ENCODE measurements at regions not wholly inside any gene's neighbourhood (a gene's known extent, or its start where the extent isn't known, plus 50 kb on each side); places are given as distances from the start of the nearest gene placed in this dataset.
"Not testable (repeated sequence)": the region's sequence is repeated elsewhere in the genome, so short reads cannot be mapped to it uniquely, and the experiment has no call there.

DNA sequence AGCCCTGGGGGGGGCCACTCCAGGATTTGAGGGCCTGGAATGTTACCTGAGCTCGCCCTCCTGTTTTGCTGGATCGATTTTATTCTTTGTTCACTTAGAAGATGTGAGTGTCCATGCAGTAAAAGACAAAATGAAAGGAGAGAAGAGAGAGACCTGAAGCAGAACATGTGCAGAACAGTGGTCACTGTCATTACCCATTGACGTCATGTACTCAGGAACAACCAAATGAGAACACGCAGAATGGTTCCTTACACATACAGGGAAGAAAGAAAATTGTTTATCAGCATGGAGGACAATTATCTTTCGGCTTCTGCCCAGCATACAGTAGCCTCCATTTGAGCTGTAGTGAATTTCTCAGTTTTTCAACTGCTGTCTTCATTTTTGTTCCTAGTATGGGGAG lies 258.1 kb downstream of the FNDC1 start:
- no peak for DNase-seq
- no peak for TF ChIP-seq POLR2A (IDR thresholded peaks at IDR 0.05; ENCODE audit: low read length)
- no peak for TF ChIP-seq GATA1 (IDR thresholded peaks at IDR 0.05; ENCODE audit: low read depth, low read length)

DNA sequence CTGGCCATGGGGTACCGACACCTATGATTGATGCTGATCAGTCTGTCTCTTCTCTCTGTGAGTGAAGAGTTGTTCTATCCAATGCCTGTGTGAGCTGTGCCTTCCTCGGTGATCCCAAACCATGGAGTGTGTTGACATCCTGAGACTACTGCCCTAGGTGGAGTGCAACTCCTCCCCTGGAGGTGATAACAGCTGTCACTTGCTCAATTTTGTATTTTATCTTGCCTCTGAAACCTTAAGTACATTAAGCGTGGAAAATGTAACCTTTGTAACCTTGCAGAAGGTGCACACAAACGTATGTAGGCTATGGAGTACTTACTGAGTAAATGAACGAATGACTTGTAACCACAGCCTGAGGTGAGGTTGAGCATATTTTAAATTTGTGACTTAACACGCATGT lies 256.2 kb downstream of the FNDC1 start:
- TF ChIP-seq GATA1 (IDR thresholded peaks at IDR 0.05; ENCODE audit: low read depth, low read length) (no peak), POLR2A (IDR thresholded peaks at IDR 0.05; ENCODE audit: low read length) (no peak)
- no peak for DNase-seq

DNA sequence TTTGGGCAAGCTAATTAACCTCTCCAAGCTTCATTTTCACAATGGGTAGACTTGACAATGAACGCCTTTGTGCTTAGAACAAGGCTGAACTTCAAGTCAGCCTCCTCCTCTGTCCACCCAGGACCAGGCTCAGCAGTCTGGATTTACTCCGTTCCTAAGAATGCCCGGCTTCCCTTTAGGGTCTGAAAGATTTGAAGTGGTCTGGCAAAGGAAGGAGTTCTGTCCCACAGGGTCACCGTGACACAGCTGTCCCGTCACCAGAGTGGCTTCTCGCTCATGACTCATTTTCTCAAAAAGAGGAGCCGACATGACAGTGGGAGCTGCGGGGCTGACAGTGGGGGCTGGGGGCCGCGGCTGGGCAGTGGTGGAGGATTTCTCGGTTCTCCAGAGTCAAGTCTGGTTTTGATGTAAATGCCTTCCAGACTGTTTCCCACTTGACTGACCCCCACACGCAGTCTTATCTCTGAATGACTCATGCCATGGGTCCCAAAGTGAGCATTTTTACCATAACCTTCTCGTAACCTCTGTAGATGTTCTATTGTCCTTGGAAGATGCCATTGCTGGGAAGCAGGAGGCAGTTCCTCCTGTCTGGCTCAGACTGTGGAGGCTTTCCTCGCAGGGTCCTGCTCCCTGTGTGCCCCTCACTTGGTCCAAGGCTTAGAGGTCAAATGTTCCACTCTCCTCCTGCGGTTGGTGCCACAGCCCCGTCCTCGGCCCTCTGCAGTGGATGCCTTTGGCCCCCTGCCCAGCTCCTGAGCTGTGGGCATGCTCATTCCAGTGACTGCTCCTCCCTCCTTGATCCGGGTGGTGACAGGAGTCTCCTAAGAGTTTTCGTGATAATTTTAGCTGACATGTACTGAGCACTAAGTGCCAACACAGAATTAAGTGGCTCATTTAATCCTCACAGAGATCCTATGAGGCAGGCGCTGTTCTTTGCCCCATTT lies 253.1 kb downstream of the FNDC1 start:
- no peak for TF ChIP-seq POLR2A (IDR thresholded peaks at IDR 0.05; ENCODE audit: low read length)
- no peak for TF ChIP-seq GATA1 (IDR thresholded peaks at IDR 0.05; ENCODE audit: low read depth, low read length)
- no peak for DNase-seq

DNA sequence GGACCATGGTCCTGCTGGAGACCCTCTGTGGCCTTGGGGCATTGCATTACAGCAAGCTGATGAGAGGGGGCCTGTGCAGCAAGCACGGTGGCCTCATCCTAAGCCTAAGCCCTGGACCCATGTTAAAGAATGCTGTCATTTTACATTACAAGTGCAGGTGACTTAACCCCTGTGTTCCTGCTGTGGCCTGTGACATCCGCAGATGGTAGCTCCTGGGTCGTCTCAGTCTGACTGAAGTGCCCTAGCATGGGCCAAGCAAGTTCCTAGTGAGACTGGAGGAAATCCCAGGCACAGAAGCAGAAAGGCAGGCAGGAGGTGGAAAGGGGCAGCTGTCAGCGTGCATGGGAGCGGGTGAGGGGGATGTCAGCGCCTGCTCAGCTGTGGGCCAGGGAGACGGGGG lies 252.4 kb downstream of the FNDC1 start:
- no peak for TF ChIP-seq POLR2A (IDR thresholded peaks at IDR 0.05; ENCODE audit: low read length)
- no peak for TF ChIP-seq GATA1 (IDR thresholded peaks at IDR 0.05; ENCODE audit: low read depth, low read length)
- no peak for DNase-seq

DNA sequence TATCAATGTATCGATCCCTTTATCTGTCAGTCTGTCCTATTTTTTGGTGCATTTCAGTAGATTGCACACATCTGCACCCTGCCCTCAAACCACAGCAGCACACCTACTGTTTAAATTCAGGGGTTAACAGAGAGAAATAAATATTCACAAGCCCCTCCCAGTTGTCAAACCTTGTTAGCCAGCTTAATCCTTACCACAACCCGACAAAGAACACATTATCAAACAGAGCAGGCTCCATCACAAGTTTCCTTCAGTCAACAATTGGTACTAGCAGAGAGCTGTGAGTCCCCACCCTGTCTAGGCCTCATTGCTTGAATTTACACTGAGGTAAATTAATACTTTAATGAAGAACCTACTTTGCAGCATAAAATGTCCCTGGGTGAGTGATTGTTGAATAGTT lies 249.8 kb downstream of the FNDC1 start:
- DNase-seq: no peak
- TF ChIP-seq POLR2A (IDR thresholded peaks at IDR 0.05; ENCODE audit: low read length) (no peak), GATA1 (IDR thresholded peaks at IDR 0.05; ENCODE audit: low read depth, low read length) (no peak)

DNA sequence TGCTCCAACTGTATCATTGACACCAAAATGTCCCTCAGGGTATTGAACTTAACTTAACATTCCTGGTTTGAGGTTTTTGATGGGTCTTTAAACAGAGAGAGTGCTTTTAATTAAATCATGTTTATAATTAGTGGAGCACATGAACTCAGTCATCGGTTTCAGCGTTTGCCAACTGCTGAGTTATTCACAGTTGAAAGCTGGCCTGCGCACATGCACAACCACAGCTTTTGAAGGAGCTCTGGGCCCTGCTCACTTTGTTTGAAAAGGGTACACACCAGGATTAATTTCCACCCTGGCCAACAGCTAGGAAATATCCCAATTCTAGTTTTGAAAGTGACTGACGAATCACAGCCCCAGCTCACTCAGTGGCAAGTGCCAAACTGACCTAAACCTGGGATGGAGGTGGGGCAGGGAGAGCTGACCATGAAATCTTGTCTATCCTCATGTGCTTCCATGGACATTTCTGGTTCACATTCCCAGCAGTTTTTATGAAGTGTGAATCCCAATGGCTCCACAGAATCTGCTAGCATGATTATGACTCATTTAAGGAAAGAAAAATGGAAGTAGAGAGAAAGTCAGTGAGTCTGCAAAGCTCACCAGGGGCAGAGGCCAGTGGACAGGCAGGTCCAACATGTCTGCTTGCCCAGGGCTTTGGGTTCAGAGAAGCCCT lies 247.8 kb downstream of the FNDC1 start:
- DNase-seq: no peak
- TF ChIP-seq GATA1 (IDR thresholded peaks at IDR 0.05; ENCODE audit: low read depth, low read length) (no peak), POLR2A (IDR thresholded peaks at IDR 0.05; ENCODE audit: low read length) (no peak)

DNA sequence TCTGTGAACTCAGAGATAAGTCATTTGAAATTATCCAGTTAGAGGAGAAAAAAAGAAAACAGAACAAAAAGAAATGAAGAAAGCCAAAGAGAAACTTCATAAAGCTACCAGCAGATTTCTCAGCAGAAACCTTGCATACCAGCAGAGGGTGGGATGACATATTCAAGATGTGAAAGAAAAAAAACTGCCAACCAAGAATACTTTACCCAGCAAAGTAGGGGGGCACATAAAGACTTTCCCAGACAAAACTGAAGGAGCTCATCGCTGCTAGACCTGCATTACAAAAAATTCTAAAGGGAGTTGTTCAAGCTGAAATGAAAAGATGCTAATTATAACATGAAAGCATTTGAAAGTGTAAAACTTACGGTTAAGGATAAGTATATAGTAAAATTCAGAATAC lies 246.3 kb downstream of the FNDC1 start:
- TF ChIP-seq GATA1 (IDR thresholded peaks at IDR 0.05; ENCODE audit: low read depth, low read length) (no peak), POLR2A (IDR thresholded peaks at IDR 0.05; ENCODE audit: low read length) (no peak)
- DNase-seq: no peak

DNA sequence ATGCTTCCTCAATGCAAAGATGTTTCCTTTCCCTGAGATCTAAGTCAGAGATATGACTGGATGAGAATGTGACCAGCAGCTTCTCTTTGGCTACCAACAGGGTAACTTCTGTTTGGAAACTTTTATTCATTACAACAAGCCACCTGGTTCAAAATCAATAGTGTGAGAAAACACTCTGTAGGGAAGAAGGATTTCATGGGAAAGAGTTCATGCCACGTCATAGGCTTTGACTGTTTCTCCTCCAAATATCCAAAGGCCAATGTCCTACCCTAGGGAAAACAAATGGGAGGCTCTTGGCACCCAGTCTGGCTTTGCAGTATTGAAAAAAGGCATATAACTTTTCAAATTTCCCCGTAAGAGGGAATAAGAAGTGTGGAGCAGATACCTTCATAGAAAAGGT lies 245.5 kb downstream of the FNDC1 start:
- no peak for TF ChIP-seq GATA1 (IDR thresholded peaks at IDR 0.05; ENCODE audit: low read depth, low read length)
- TF ChIP-seq POLR2A (IDR thresholded peaks at IDR 0.05; ENCODE audit: low read length): no peak
- DNase-seq: no peak

DNA sequence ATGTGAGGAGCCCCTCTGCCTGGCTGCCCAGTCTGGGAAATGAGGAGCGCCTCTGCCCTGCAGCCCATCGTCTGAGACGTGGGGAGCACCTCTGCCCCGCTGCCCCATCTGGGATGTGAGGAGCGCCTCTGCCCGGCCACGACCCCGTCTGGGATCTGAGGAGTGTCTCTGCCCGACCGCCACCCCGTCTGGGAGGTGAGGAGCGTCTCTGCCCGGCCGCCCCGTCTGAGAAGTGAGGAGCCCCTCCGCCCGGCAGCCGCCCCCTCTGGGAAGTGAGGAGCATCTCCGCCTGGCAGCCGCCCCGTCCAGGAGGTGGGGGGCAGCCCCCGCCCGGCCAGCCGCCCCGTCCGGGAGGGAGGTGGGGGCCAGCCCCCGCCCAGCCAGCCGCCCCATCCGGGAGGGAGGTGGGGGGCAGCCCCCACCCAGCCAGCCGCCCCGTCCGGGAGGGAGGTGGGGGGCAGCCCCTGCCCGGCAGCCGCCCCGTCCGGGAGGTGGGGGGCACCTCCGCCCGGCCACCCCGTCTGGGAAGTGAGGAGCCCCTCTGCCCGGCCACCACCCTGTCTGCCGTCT lies 238.1 kb downstream of the FNDC1 start:
- DNase-seq: not testable (repeated sequence)

DNA sequence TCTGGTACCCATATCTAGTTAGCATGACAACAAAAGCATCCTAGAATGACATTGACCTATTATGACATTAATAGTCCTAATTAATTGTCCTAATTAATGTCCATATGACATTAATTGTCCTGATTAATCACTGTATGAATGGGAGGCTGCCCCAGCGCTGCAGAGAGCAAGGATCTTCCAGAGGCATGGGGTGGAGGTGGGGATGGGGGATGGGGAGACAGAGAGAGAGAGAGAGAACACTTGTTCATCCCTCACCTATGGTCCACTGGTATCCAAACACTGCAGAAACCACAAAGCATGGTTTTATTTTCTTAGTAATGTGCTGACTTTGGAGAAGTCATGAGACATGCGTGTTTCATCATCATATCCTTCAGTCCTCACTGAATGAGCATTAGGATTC lies 235.1 kb downstream of the FNDC1 start:
- DNase-seq: no peak
- no peak for TF ChIP-seq GATA1 (IDR thresholded peaks at IDR 0.05; ENCODE audit: low read depth, low read length)
- TF ChIP-seq POLR2A (IDR thresholded peaks at IDR 0.05; ENCODE audit: low read length): no peak

DNA sequence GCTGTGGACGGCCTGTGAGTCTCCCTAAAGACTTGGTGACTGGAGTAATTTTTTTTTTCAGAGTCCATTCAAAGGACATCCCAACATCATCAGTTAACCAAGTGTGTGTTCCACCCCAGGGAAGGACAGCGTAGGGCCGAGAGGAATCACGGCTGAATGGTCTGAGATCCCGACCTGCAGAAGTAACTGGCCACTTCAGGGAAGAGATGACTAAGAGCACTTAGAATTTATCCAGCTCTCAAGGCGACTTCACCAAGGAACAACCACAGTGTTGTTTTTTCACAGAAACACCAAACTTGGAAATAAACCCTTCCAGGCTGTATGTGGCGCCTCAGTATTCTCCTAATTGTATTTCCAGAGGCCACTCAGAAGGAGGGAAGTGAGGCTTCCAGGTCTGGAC lies 231.6 kb downstream of the FNDC1 start:
- TF ChIP-seq GATA1 (IDR thresholded peaks at IDR 0.05; ENCODE audit: low read depth, low read length) (no peak), POLR2A (IDR thresholded peaks at IDR 0.05; ENCODE audit: low read length) (no peak)
- DNase-seq: no peak

DNA sequence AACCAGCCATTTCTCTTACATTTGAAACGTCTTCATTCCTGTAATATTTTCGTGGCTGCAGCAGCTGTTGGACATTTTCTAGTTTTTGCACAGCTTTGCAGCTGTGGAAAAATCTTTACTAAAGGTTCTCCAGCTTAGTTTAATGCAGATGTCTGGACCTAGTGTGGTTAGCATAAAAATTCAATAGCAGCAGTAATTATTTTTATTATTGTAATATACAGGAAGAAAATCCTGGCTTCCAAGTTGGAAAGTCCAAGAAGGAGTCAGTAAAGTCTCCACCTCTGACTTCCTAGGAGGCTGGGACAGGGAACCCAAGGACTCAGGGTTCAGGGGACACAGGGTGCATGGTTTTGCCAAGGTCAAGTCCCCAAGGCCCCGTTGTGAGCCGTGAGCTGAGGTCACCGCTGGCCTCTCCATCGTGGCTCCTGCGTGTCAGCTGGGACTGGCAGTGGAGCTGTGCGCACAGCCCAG lies 230.6 kb downstream of the FNDC1 start:
- DNase-seq: no peak
- TF ChIP-seq POLR2A (IDR thresholded peaks at IDR 0.05; ENCODE audit: low read length): no peak
- no peak for TF ChIP-seq GATA1 (IDR thresholded peaks at IDR 0.05; ENCODE audit: low read depth, low read length)

DNA sequence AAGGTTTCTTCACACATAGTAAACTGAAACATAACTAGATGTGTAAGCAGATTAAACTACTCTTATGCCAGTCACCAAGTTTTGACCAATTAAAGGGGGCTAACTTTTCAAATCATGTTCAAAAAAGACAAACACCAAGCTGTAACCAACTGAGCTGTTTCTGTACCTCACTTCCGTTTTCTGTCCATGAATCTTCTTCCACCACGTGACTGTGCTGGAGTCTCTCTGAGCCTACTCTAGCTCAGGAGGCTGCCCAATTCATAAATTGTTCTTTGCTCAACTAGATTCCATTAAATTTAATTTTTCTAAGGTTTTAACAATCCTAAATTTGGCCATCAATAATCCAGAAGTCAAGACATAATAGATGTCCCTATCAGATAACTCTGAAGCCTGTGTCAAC lies 229.4 kb downstream of the FNDC1 start:
- DNase-seq: no peak
- TF ChIP-seq GATA1 (IDR thresholded peaks at IDR 0.05; ENCODE audit: low read depth, low read length): no peak
- TF ChIP-seq POLR2A (IDR thresholded peaks at IDR 0.05; ENCODE audit: low read length): no peak

DNA sequence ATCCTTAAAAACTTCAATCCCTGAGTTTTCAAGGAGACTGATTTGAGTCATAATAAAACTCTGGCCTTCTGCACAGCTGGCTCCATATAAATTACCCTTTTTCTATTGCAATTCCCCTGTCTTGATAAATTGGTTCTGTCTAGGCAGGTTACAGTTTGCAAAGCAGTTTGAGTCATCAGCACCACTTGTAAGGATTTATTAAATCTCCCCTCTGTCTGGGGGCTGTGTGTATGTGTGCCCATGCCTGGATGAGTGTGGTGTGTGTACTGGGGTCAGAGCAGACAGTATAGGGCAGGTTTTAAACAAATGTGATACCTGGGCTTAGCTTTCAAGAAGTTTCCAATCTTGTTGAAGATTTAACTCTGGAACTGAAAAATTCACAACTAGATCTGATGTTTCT lies 228.6 kb downstream of the FNDC1 start:
- TF ChIP-seq GATA1 (IDR thresholded peaks at IDR 0.05; ENCODE audit: low read depth, low read length) (no peak), POLR2A (IDR thresholded peaks at IDR 0.05; ENCODE audit: low read length) (no peak)

More for the DNA sequence above, 228.6 kb downstream of the FNDC1 start:
- no peak for DNase-seq
